OCI-LY7 (cell line): ENCODE measurements at regions not wholly inside any gene's neighbourhood (a gene's known extent, or its start where the extent isn't known, plus 50 kb on each side); places are given as distances from the start of the nearest gene placed in this dataset.

Experiments
- BruUV-seq: library from RNA; stranded (reverse); fragments of 400-500 nt; replicated peaks from 2 replicates; lab custom pipeline; 2021; lab: Mats Ljungman, UMichigan
- CTCF ChIA-PET: fragments of 300-600 bp; sonication (Branson Sonifier 250); formaldehyde crosslinking; loops from one replicate; lab custom pipeline; 2022; ENCODE audit warnings: antibody characterized with exemption; ENCODE audit not compliant: unreplicated experiment; lab: Charles Lee
- POLR2A ChIA-PET: fragments of 300-600 bp; sonication (Branson Sonifier 250); formaldehyde crosslinking; loops from one replicate; lab custom pipeline; 2022; ENCODE audit warnings: antibody characterized with exemption; lab: Charles Lee
- DNase-seq: peaks from one replicate; pipeline ENCODE4 v3.0.0-alpha.2; 2015; ENCODE audit warnings: low spot score
- H2AFZ ChIP-seq: fragments of 200-600 bp; sonication (generic), shearing (Covaris generic); 2 replicates; pipeline ENCODE4 v1.6.1; 2014; ENCODE audit warnings: mild to moderate bottlenecking, antibody characterized with exemption, low read length, moderate library complexity
- H3K27ac ChIP-seq: fragments of 200-600 bp; sonication (generic); 2 replicates; pipeline ENCODE4 v1.5.1; 2014; ENCODE audit warnings: mixed run types, low read depth, mild to moderate bottlenecking, moderate library complexity, low read length, inconsistent platforms; ENCODE audit not compliant: poor library complexity, severe bottlenecking
- H3K36me3 ChIP-seq: fragments of 200-600 bp; sonication (generic); 2 replicates; pipeline ENCODE4 v1.6.1; 2014; ENCODE audit warnings: mild to moderate bottlenecking, antibody characterized with exemption, low read length, moderate library complexity, mixed read lengths; ENCODE audit not compliant: insufficient read depth
- H3K4me1 ChIP-seq: fragments of 200-600 bp; sonication (generic); 2 replicates; pipeline ENCODE4 v1.5.1; 2014; ENCODE audit warnings: mild to moderate bottlenecking, low read length; ENCODE audit not compliant: insufficient read depth, poor library complexity, severe bottlenecking
- H3K4me2 ChIP-seq: fragments of 200-600 bp; sonication (generic); 2 replicates; pipeline ENCODE4 v1.6.1; 2014; ENCODE audit warnings: mild to moderate bottlenecking, low read length
- H3K4me3 ChIP-seq: fragments of 200-600 bp; sonication (generic); 2 replicates; pipeline ENCODE4 v1.5.1; 2014; ENCODE audit warnings: mild to moderate bottlenecking, low read depth, low read length; ENCODE audit not compliant: poor library complexity, severe bottlenecking
- H3K79me2 ChIP-seq: fragments of 200-600 bp; sonication (generic); 2 replicates; pipeline ENCODE4 v1.6.1; 2016; ENCODE audit warnings: low read depth, mild to moderate bottlenecking, low read length, moderate library complexity, mixed read lengths; ENCODE audit not compliant: insufficient read depth
- H3K9me2 ChIP-seq: fragments of 200-600 bp; sonication (generic); 2 replicates; pipeline ENCODE4 v1.6.1; 2016; ENCODE audit warnings: mild to moderate bottlenecking, low read length, mixed read lengths; ENCODE audit not compliant: insufficient read depth
- H3K9me3 ChIP-seq: fragments of 200-600 bp; sonication (generic); 2 replicates; pipeline ENCODE4 v1.6.1; 2014; ENCODE audit warnings: mild to moderate bottlenecking, mixed run types, low read length, mixed read lengths
- H4K20me1 ChIP-seq: fragments of 200-600 bp; sonication (generic); 2 replicates; pipeline ENCODE4 v1.6.1; 2014; ENCODE audit warnings: mild to moderate bottlenecking, antibody characterized with exemption, low read length, moderate library complexity, mixed read lengths; ENCODE audit not compliant: insufficient read depth
- EZH2phosphoT487 ChIP-seq: fragments of 200-600 bp; sonication (generic); IDR thresholded peaks from 2 replicates; pipeline ENCODE4 v1.6.1; 2018; ENCODE audit warnings: low read depth, borderline replicate concordance, mild to moderate bottlenecking, mixed run types, antibody characterized with exemption, low read length, moderate library complexity, mixed read lengths
- intact Hi-C: fragments of 100-400 bp; cut with micrococcal nuclease; formaldehyde crosslinking; loops from one replicate; pipeline ENCODE4 v1.10.0; 2022; ENCODE audit not compliant: unreplicated experiment
- TF ChIP-seq, protein P1 (sequence below): fragments of 200-600 bp; sonication (generic); conservative IDR thresholded peaks from 2 replicates; pipeline ENCODE4 v1.5.1; 2014; ENCODE audit warnings: mild to moderate bottlenecking, antibody characterized with exemption, low read length, moderate library complexity, mixed read lengths

DNA sequence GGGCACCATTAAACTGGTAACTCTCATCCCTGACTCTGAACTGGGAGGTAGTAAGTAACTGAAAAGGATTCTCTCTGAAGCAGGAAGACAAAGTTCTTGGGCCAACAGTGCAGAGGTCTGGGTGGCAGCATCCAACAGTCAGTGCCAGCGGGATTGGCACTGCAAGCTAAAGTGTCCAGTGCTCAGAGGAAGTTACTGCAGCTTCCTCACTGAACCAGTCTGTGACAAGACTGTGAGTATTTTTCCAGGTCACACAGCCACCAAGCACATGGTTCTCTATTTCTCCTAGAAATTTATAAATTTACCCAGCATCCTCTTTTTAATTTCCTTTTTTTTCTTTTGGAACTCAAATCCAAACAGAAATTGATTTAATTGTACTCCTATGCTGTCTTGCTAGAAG, 81.6 kb upstream of the FAR2 start:
- intact Hi-C loops = no loop called here
- no peaks in the 10 kb centered on the region for H3K9me3 ChIP-seq

DNA sequence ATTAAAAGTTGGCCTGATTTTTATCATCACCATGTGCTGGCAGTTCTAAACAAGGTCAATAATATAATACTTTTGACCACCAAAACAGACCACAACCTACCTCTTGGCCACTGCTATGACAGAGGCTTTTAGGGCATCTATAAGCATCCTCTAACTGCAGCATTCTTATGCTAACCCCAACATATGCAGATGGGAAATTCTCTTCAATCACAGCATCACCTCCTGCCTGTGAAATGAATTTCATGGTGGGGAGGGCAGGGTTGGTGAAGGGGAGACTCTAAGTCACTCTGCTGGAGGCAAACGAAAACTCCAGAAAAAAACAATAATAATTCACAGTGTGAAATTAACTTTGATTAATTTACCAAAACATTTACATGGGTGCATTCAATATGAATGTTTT, 78.8 kb upstream of the FAR2 start:
- no TSS peak for BruUV-seq
- no peak for TF ChIP-seq EZH2phosphoT487
- TF ChIP-seq, protein P1, sequence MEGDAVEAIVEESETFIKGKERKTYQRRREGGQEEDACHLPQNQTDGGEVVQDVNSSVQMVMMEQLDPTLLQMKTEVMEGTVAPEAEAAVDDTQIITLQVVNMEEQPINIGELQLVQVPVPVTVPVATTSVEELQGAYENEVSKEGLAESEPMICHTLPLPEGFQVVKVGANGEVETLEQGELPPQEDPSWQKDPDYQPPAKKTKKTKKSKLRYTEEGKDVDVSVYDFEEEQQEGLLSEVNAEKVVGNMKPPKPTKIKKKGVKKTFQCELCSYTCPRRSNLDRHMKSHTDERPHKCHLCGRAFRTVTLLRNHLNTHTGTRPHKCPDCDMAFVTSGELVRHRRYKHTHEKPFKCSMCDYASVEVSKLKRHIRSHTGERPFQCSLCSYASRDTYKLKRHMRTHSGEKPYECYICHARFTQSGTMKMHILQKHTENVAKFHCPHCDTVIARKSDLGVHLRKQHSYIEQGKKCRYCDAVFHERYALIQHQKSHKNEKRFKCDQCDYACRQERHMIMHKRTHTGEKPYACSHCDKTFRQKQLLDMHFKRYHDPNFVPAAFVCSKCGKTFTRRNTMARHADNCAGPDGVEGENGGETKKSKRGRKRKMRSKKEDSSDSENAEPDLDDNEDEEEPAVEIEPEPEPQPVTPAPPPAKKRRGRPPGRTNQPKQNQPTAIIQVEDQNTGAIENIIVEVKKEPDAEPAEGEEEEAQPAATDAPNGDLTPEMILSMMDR = no peak
- Histone ChIP-seq H3K4me1 (no peaks in the 10 kb centered on the region), H3K4me3 (no peak overlapping the region), H3K4me2 (no peak overlapping the region), H4K20me1 (no peaks in the 10 kb centered on the region), H3K79me2 (no peaks in the 10 kb centered on the region), H2AFZ (no peak overlapping the region), H3K9me3 (no peaks in the 10 kb centered on the region), H3K27ac (no peak overlapping the region), H3K9me2 (no peaks in the 10 kb centered on the region), H3K36me3 (no peaks in the 10 kb centered on the region)
- intact Hi-C loops = loop anchor here (5.0 kb wide), 1 partner anchor 247 kb away; no protein-coding TSS in a partner anchor
- CTCF ChIA-PET = no interaction called here
- POLR2A ChIA-PET = no interaction called here
- no peak for DNase-seq

More for the DNA sequence above, 81.6 kb upstream of the FAR2 start:
- Histone ChIP-seq H3K4me1 (no peaks in the 10 kb centered on the region), H2AFZ (no peak overlapping the region), H3K79me2 (no peaks in the 10 kb centered on the region), H3K27ac (no peak overlapping the region), H3K4me2 (no peak overlapping the region), H3K36me3 (no peaks in the 10 kb centered on the region), H3K4me3 (no peak overlapping the region), H4K20me1 (no peaks in the 10 kb centered on the region), H3K9me2 (no peaks in the 10 kb centered on the region)
- DNase-seq = no peak
- no TSS peak for BruUV-seq
- TF ChIP-seq, protein P1 = no peak
- no peak for TF ChIP-seq EZH2phosphoT487
- CTCF ChIA-PET = no interaction called here
- POLR2A ChIA-PET = no interaction called here

DNA sequence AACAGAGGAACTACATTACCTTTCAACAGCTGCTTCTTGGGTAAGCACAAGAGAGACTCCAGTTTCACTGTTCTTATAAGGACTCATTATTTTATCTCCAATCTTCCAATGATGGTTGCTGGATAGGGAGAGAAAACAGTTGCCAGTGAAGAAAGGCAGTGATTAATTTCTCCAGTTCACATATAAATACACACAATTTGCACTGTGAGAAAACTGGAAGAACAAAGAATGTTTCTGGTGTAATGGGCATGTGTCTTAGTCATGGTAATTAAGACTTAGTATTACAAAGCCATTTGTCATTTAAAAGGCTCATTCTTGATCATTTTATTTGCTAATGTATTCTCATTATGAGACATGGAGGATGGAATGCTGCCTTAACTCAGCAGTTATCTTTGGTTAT, 78.0 kb upstream of the FAR2 start:
- Histone ChIP-seq H3K4me2 (no peak overlapping the region), H3K9me2 (no peaks in the 10 kb centered on the region), H3K4me3 (no peak overlapping the region), H3K9me3 (no peaks in the 10 kb centered on the region), H2AFZ (no peak overlapping the region), H3K79me2 (no peaks in the 10 kb centered on the region), H4K20me1 (no peaks in the 10 kb centered on the region), H3K27ac (no peak overlapping the region), H3K4me1 (no peaks in the 10 kb centered on the region), H3K36me3 (no peaks in the 10 kb centered on the region)
- intact Hi-C loops = loop anchor here (5.0 kb wide), 1 partner anchor 246 kb away; no protein-coding TSS in a partner anchor
- no TSS peak for BruUV-seq
- CTCF ChIA-PET = no interaction called here
- TF ChIP-seq EZH2phosphoT487 = no peak
- TF ChIP-seq, protein P1 = no peak
- no peak for DNase-seq
- POLR2A ChIA-PET = no interaction called here
